ENCODE measurements at regions not wholly inside any gene's neighbourhood (a gene's known extent, or its start where the extent isn't known, plus 50 kb on each side); places are given as distances from the start of the nearest gene placed in this dataset.
"Not testable (repeated sequence)": the region's sequence is repeated elsewhere in the genome, so short reads cannot be mapped to it uniquely, and the experiment has no call there.

DNA sequence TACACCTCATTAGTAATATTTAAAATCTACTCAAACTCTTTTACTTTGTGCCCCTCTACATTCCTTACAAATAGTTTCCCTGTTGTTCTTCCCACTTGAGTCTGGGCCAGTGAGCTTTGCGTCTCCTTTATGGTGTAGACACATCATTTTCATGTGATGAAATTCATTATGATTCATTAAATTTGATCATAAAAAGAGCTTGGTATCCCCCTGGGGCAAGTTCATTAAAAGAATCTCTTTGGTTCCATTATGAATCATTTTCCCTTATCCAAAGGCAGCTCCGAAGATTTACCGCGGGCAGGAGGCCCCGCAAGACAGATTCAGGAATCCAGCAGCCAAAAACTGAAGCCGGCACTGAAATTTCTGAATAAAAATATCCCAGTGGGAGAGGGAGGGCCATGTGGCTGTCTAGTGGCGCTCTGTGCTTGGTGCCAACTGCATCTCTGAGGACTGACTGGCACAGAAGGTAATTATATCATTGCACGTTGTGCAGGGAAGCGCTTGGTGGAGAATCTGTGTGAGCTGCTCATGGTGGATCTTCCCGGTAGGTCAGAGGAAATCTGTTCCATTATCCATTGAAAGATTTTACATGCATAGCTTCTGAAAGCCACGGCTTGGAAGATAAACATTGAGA is 151.4 kb upstream of the PITRM1 start:
- peak; percentile 53 for ATAC-seq
- TF ChIP-seq TOX (CRISPR knock-in tag; IDR thresholded peaks at IDR 0.05; ENCODE audit: borderline replicate concordance) (no peak), SNAI2 (CRISPR knock-in tag; IDR thresholded peaks at IDR 0.05) (no peak), PPARA (CRISPR knock-in tag; IDR thresholded peaks at IDR 0.05; ENCODE audit: borderline replicate concordance) (no peak), ARNTL (CRISPR knock-in tag; IDR thresholded peaks at IDR 0.05; ENCODE audit: borderline replicate concordance, low read depth) (no peak), ISL1 (CRISPR knock-in tag; IDR thresholded peaks at IDR 0.05) (peak; percentile 55; the same call in 1 of the 2 replicates)

GRCh38 chr10:3321123-3321522 is 148.5 kb upstream of the PITRM1 start:
- ATAC-seq, result no peak
- TF ChIP-seq ZNF565 (CRISPR knock-in tag; conservative IDR thresholded peaks at IDR 0.05; ENCODE audit: low read depth) (no peak), TCF4 (CRISPR knock-in tag; IDR thresholded peaks at IDR 0.05; ENCODE audit: borderline replicate concordance) (no peak), TOX (CRISPR knock-in tag; IDR thresholded peaks at IDR 0.05; ENCODE audit: borderline replicate concordance) (no peak), SNAI2 (CRISPR knock-in tag; IDR thresholded peaks at IDR 0.05) (no peak)

- ATAC-seq, result no peak
These were observed 147.2 kb upstream of the PITRM1 start for GRCh38 chr10:3319811-3320226.

DNA sequence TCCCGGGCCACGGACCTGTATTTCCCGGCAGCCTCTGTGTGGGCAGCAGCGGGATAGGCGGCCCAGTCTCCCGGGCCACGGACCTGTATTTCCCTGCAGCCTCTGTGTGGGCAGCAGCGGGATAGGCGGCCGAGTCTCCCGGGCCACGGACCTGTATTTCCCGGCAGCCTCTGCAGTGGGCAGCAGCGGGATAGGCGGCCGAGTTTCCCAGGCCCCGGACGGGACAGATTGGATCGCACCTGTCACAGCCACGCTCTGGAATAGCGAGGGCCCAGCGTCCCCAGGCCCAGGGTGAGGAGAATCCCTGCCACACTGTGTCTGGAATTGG is 145.9 kb upstream of the PITRM1 start:
- not testable (repeated sequence) for ATAC-seq

More at GRCh38 chr10:3319811-3320226, 147.2 kb upstream of the PITRM1 start:
- TF ChIP-seq SNAI2 (CRISPR knock-in tag; IDR thresholded peaks at IDR 0.05) (no peak), ZFP30 (CRISPR knock-in tag; IDR thresholded peaks at IDR 0.05) (no peak), CSDC2 (CRISPR knock-in tag; IDR thresholded peaks at IDR 0.05) (no peak), PPARA (CRISPR knock-in tag; IDR thresholded peaks at IDR 0.05; ENCODE audit: borderline replicate concordance) (no peak), ESRRG (CRISPR knock-in tag; IDR thresholded peaks at IDR 0.05) (no peak), TOX (CRISPR knock-in tag; IDR thresholded peaks at IDR 0.05; ENCODE audit: borderline replicate concordance) (no peak), OSR1 (CRISPR knock-in tag; IDR thresholded peaks at IDR 0.05) (no peak), RARB (CRISPR knock-in tag; IDR thresholded peaks at IDR 0.05) (no peak), ARNTL (CRISPR knock-in tag; IDR thresholded peaks at IDR 0.05; ENCODE audit: borderline replicate concordance, low read depth) (no peak), TCF4 (CRISPR knock-in tag; IDR thresholded peaks at IDR 0.05; ENCODE audit: borderline replicate concordance) (no peak), ZNF565 (CRISPR knock-in tag; conservative IDR thresholded peaks at IDR 0.05; ENCODE audit: low read depth) (no peak), ZC3H10 (CRISPR knock-in tag; IDR thresholded peaks at IDR 0.05) (no peak)
- TF ChIP-seq, protein P1, sequence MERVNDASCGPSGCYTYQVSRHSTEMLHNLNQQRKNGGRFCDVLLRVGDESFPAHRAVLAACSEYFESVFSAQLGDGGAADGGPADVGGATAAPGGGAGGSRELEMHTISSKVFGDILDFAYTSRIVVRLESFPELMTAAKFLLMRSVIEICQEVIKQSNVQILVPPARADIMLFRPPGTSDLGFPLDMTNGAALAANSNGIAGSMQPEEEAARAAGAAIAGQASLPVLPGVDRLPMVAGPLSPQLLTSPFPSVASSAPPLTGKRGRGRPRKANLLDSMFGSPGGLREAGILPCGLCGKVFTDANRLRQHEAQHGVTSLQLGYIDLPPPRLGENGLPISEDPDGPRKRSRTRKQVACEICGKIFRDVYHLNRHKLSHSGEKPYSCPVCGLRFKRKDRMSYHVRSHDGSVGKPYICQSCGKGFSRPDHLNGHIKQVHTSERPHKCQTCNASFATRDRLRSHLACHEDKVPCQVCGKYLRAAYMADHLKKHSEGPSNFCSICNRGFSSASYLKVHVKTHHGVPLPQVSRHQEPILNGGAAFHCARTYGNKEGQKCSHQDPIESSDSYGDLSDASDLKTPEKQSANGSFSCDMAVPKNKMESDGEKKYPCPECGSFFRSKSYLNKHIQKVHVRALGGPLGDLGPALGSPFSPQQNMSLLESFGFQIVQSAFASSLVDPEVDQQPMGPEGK (CRISPR knock-in tag; IDR thresholded peaks at IDR 0.05; ENCODE audit: borderline replicate concordance), result no peak
- TF ChIP-seq, protein P2, sequence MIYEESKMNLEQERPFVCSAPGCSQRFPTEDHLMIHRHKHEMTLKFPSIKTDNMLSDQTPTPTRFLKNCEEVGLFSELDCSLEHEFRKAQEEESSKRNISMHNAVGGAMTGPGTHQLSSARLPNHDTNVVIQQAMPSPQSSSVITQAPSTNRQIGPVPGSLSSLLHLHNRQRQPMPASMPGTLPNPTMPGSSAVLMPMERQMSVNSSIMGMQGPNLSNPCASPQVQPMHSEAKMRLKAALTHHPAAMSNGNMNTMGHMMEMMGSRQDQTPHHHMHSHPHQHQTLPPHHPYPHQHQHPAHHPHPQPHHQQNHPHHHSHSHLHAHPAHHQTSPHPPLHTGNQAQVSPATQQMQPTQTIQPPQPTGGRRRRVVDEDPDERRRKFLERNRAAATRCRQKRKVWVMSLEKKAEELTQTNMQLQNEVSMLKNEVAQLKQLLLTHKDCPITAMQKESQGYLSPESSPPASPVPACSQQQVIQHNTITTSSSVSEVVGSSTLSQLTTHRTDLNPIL (CRISPR knock-in tag; IDR thresholded peaks at IDR 0.05; ENCODE audit: low read depth), result no peak
- TF ChIP-seq, protein P3, sequence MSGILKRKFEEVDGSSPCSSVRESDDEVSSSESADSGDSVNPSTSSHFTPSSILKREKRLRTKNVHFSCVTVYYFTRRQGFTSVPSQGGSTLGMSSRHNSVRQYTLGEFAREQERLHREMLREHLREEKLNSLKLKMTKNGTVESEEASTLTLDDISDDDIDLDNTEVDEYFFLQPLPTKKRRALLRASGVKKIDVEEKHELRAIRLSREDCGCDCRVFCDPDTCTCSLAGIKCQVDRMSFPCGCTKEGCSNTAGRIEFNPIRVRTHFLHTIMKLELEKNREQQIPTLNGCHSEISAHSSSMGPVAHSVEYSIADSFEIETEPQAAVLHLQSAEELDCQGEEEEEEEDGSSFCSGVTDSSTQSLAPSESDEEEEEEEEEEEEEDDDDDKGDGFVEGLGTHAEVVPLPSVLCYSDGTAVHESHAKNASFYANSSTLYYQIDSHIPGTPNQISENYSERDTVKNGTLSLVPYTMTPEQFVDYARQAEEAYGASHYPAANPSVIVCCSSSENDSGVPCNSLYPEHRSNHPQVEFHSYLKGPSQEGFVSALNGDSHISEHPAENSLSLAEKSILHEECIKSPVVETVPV (CRISPR knock-in tag; IDR thresholded peaks at IDR 0.05), result no peak

DNA sequence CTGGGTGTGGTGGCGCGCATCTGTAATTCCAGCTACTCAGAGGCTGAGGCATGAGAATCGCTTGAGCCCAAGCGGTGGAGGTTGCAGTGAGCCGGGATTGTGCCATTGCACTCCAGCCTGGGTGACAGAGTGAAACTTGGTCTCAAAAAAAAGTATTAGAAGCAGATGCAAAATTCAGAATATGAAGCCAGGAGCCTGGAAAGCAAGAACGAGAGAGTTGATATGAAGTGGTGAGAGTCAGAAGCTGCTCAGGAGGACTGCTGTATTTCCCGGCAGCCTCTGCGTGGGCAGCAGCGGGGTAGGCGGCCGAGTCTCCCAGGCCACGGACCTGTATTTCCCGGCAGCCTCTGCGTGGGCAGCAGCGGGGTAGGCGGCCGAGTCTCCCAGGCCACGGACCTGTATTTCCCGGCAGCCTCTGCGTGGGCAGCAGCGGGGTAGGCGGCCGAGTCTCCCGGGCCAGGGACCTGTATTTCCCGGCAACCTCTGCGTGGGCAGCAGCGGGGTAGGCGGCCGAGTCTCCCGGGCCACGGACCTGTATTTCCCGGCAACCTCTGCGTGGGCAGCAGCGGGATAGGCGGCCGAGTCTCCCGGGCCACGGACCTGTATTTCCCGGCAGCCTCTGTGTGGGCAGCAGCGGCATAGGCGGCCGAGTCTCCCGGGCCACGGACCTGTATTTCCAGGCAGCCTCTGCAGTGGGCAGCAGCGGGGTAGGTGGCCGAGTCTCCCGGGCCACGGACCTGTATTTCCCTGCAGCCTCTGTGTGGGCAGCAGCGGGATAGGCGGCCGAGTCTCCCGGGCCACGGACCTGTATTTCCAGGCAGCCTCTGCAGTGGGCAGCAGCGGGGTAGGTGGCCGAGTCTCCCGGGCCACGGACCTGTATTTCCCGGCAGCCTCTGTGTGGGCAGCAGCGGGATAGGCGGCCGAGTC is 145.2 kb upstream of the PITRM1 start:
- not testable (repeated sequence) for ATAC-seq

DNA sequence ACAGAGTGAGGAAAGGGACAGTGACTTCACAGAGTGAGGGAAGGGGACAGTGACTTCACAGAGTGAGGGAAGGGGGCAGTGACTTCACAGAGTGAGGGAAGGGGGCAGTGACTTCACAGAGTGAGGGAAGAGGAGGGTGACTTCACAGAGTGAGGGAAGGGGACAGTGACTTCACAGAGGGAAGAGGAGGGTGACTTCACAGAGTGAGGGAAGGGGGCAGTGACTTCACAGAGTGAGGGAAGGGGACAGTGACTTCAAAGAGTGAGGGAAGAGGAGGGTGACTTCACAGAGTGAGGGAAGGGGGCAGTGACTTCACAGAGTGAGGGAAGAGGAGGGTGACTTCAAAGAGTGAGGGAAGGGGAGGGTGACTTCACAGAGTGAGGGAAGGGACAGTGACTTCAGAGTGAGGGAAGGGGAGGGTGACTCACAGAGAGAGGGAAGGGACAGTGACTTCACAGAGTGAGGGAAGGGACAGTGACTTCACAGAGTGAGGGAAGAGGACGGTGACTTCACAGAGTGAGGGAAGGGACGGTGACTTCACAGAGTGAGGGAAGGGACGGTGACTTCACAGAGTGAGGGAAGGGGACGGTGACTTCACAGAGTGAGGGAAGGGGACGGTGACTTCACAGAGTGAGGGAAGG is 142.0 kb upstream of the PITRM1 start:
- not testable (repeated sequence) for ATAC-seq

- ATAC-seq, result peak; percentile 55
These were observed 141.3 kb upstream of the PITRM1 start for GRCh38 chr10:3313784-3314444.
